Muscle of leg (tissue), 3 donors: ENCODE measurements at regions not wholly inside any gene's neighbourhood (a gene's known extent, or its start where the extent isn't known, plus 50 kb on each side); places are given as distances from the start of the nearest gene placed in this dataset.

Experiments used
- DNase-seq: peaks from one replicate; pipeline ENCODE4 v3.0.0; 2013
- H3K27ac ChIP-seq: one replicate; pipeline ENCODE4 v1.5.1; 2013; ENCODE audit warnings: mild to moderate bottlenecking, low read length, control low read depth
- H3K27me3 ChIP-seq: one replicate; pipeline ENCODE4 v1.6.1; 2013; ENCODE audit warnings: low read length; ENCODE audit not compliant: control insufficient read depth, insufficient read depth
- H3K36me3 ChIP-seq: one replicate; pipeline ENCODE4 v1.6.1; 2013; ENCODE audit warnings: low read length; ENCODE audit not compliant: control insufficient read depth, insufficient read depth
- H3K4me1 ChIP-seq: one replicate; pipeline ENCODE4 v1.6.1; 2013; ENCODE audit warnings: low read length; ENCODE audit not compliant: control insufficient read depth, insufficient read depth
- H3K4me3 ChIP-seq: one replicate; pipeline ENCODE4 v1.5.1; 2013; ENCODE audit warnings: low read length, control low read depth
- H3K9me3 ChIP-seq: replicated peaks from 2 replicates; pipeline ENCODE4 v1.6.1; 2013; ENCODE audit warnings: low read depth, low read length; ENCODE audit not compliant: control insufficient read depth
- WGBS: methylation state at CpG from one replicate; pipeline ENCODE4 v1.1.5; 2013; ENCODE audit warnings: missing lambda C conversion rate; ENCODE audit not compliant: insufficient coverage; 5-methylcytosine and 5-hydroxymethylcytosine counted together

- Histone ChIP-seq H3K4me1 (no peaks in the 10 kb centered on the region), H3K36me3 (no peaks in the 10 kb centered on the region), H3K4me3 (no peak overlapping the region), H3K27ac (no peak overlapping the region), H3K27me3 (no peaks in the 10 kb centered on the region), H3K9me3 (no peaks in the 10 kb centered on the region)
- 66% methylated on average over 6 of the region's 8 CpGs for WGBS
- no peak for DNase-seq
Measured at GRCh38 chr12:131370321-131370720, 340.6 kb upstream of the SFSWAP start.

- no peaks in the 10 kb centered on the region for H3K9me3 ChIP-seq
- DNase-seq = no peak
- no peaks in the 10 kb centered on the region for H3K27me3 ChIP-seq
- no peak overlapping the region for H3K4me3 ChIP-seq
- no peaks in the 10 kb centered on the region for H3K4me1 ChIP-seq
- H3K27ac ChIP-seq = no peak overlapping the region
- 79% methylated on average over 11 of the region's 11 CpGs for WGBS
- no peaks in the 10 kb centered on the region for H3K36me3 ChIP-seq
Measured at GRCh38 chr12:131370791-131371347, 340.0 kb upstream of the SFSWAP start.

GRCh38 chr12:131371401-131372170, 339.3 kb upstream of the SFSWAP start:
- no peak overlapping the region for H3K27ac ChIP-seq
- no peaks in the 10 kb centered on the region for H3K4me1 ChIP-seq
- WGBS = 76% methylated on average over 10 of the region's 16 CpGs
- H3K9me3 ChIP-seq = no peaks in the 10 kb centered on the region
- H3K36me3 ChIP-seq = no peaks in the 10 kb centered on the region
- H3K27me3 ChIP-seq = no peaks in the 10 kb centered on the region
- DNase-seq = no peak
- H3K4me3 ChIP-seq = no peak overlapping the region

GRCh38 chr12:131372171-131372475, 338.8 kb upstream of the SFSWAP start:
- no peak for DNase-seq
- WGBS = 61% methylated on average over 7 of the region's 8 CpGs
- Histone ChIP-seq H3K9me3 (no peaks in the 10 kb centered on the region), H3K36me3 (no peaks in the 10 kb centered on the region), H3K27ac (no peak overlapping the region), H3K4me1 (no peaks in the 10 kb centered on the region), H3K27me3 (no peaks in the 10 kb centered on the region), H3K4me3 (no peak overlapping the region)

GRCh38 chr12:131372706-131373195, 338.1 kb upstream of the SFSWAP start:
- Histone ChIP-seq H3K36me3 (no peaks in the 10 kb centered on the region), H3K9me3 (no peaks in the 10 kb centered on the region), H3K4me1 (no peaks in the 10 kb centered on the region), H3K27ac (no peak overlapping the region), H3K27me3 (no peaks in the 10 kb centered on the region), H3K4me3 (no peak overlapping the region)
- WGBS = 91% methylated on average over 2 of the region's 2 CpGs
- DNase-seq = no peak

DNA sequence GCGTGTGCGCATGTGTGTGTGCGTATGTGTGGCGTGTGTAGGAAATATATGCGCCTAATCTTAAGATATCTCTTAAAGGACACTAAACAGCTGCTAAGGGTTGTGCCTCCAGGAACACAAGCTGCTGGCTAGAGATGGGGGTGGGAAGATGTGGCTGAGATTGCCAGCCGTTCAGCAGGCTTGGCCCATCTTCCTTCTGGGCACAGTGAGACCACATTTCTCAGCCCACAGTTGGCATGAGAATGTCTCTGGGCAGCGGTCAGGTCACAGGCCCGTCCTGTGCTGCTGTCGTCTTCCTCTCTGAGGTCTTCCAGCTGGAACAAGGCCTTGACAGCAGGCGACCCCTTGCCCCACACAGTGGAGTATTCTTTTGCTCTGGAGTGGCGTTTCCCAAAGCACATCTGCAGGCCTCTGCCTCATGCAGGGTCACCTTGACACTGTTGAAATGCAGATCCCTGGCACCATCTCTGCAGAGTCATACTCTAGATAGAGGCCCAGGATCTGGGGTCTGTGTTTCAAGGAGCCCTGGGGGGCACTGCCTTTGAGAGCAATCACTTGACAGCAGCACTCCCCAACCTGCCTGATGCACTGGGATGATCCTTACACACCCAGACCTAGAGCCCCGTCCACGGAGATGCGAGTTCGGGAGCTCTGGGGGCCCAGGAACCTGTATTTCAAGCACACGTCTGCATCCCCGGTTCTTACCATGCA, 335.5 kb upstream of the SFSWAP start:
- Histone ChIP-seq H3K4me1 (no peaks in the 10 kb centered on the region), H3K4me3 (no peak overlapping the region), H3K27ac (no peak overlapping the region), H3K36me3 (no peaks in the 10 kb centered on the region), H3K27me3 (peaks cover 13% of the 10 kb centered on the region), H3K9me3 (no peaks in the 10 kb centered on the region)
- WGBS = 63% methylated on average over 8 of the region's 17 CpGs
- DNase-seq = no peak

DNA sequence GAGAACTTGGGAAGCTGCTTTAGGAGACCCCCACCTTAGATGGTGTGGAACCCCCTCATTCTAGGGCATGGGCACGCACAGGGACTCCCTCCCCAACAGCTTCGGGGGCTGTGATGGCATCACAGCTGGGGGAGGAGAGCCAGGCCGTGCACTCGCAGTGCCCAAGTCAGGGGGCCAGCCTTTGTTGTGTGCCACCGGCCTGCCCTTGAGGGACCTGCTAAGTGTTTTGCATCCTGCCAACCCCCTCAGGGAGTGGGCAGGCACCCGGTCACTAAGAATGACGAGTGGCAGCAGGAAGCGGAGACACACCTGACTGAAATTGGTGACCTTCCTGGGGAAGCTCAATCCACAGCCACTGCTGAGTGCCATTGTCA, 334.9 kb upstream of the SFSWAP start:
- H3K27ac ChIP-seq = no peak overlapping the region
- DNase-seq = no peak
- H3K9me3 ChIP-seq = no peaks in the 10 kb centered on the region
- no peak overlapping the region for H3K4me3 ChIP-seq
- no peaks in the 10 kb centered on the region for H3K36me3 ChIP-seq
- WGBS = 88% methylated on average over 6 of the region's 8 CpGs
- peaks cover 19% of the 10 kb centered on the region for H3K27me3 ChIP-seq
- H3K4me1 ChIP-seq = no peaks in the 10 kb centered on the region

GRCh38 chr12:131378176-131378842, 332.6 kb upstream of the SFSWAP start:
- no peaks in the 10 kb centered on the region for H3K36me3 ChIP-seq
- no peak overlapping the region for H3K4me3 ChIP-seq
- H3K27ac ChIP-seq = no peak overlapping the region
- H3K4me1 ChIP-seq = no peaks in the 10 kb centered on the region
- no peak for DNase-seq
- H3K27me3 ChIP-seq = peaks cover 24% of the 10 kb centered on the region
- WGBS = 84% methylated on average over 18 of the region's 29 CpGs
- no peaks in the 10 kb centered on the region for H3K9me3 ChIP-seq

- no peaks in the 10 kb centered on the region for H3K36me3 ChIP-seq
Measured at GRCh38 chr12:131378861-131379665, 331.8 kb upstream of the SFSWAP start.

More at GRCh38 chr12:131378861-131379665, 331.8 kb upstream of the SFSWAP start:
- peaks cover 26% of the 10 kb centered on the region for H3K27me3 ChIP-seq
- WGBS = 80% methylated on average over 31 of the region's 31 CpGs
- no peak overlapping the region for H3K4me3 ChIP-seq
- no peak overlapping the region for H3K27ac ChIP-seq
- DNase-seq = no peak
- H3K9me3 ChIP-seq = no peaks in the 10 kb centered on the region
- H3K4me1 ChIP-seq = no peaks in the 10 kb centered on the region
